ENCODE measurements at regions not wholly inside any gene's neighbourhood (a gene's known extent, or its start where the extent isn't known, plus 50 kb on each side); places are given as distances from the start of the nearest gene placed in this dataset.

GRCh38 chr5:158033076-158033475 lies 174.1 kb upstream of the CLINT1 start:
- TF ChIP-seq RCOR1 (conservative IDR thresholded peaks at IDR 0.05; ENCODE audit: low read depth, low read length) (no peak), SRF (IDR thresholded peaks at IDR 0.05; ENCODE audit: low read depth in 2 of 2, low read length in 2 of 2) (no peak), TCF12 (IDR thresholded peaks at IDR 0.05; ENCODE audit: low read depth, low read length) (no peak), BCLAF1 (IDR thresholded peaks at IDR 0.05) (no peak), EZH2 (IDR thresholded peaks at IDR 0.05; ENCODE audit: borderline replicate concordance, control insufficient read depth, low read depth, low read length) (no peak), POLR2A (IDR thresholded peaks at IDR 0.05; ENCODE audit: low read depth, low read length) (no peak), CTCF (IDR thresholded peaks at IDR 0.05 in 2 of 3, conservative IDR thresholded peaks at IDR 0.05 in 1 of 3; ENCODE audit: control insufficient read depth in 2 of 3, extremely low read depth in 1 of 3, insufficient read depth in 1 of 3, low read depth in 3 of 3, low read length in 3 of 3) (no peak), GABPA (IDR thresholded peaks at IDR 0.05; ENCODE audit: low read depth) (no peak), HCFC1 (IDR thresholded peaks at IDR 0.05; ENCODE audit: low read length) (no peak), ATF2 (IDR thresholded peaks at IDR 0.05; ENCODE audit: low read length) (no peak)
